ENCODE measurements at regions not wholly inside any gene's neighbourhood (a gene's known extent, or its start where the extent isn't known, plus 50 kb on each side); places are given as distances from the start of the nearest gene placed in this dataset.
"Not testable (repeated sequence)": the region's sequence is repeated elsewhere in the genome, so short reads cannot be mapped to it uniquely, and the experiment has no call there.

GRCh38 chr19:30694156-30694755 is 322.1 kb downstream of the ZNF536 start:
- DNase-seq: no peak

GRCh38 chr19:30692879-30693503 is 320.8 kb downstream of the ZNF536 start:
- no peak for DNase-seq

- no peak for DNase-seq
Measured at GRCh38 chr19:30692181-30692811, 320.1 kb downstream of the ZNF536 start.

GRCh38 chr19:30691819-30692166 is 319.6 kb downstream of the ZNF536 start:
- DNase-seq: no peak

GRCh38 chr19:30690935-30691818 is 319.0 kb downstream of the ZNF536 start:
- DNase-seq: no peak

- DNase-seq: no peak
Measured at GRCh38 chr19:30690525-30690924, 318.3 kb downstream of the ZNF536 start.

GRCh38 chr19:30689474-30689873 is 317.3 kb downstream of the ZNF536 start:
- no peak for DNase-seq

- DNase-seq: no peak
Measured at GRCh38 chr19:30688696-30689095, 316.5 kb downstream of the ZNF536 start.

GRCh38 chr19:30686826-30687566 is 314.8 kb downstream of the ZNF536 start:
- no peak for DNase-seq

GRCh38 chr19:30686176-30686820 is 314.1 kb downstream of the ZNF536 start:
- DNase-seq: no peak

GRCh38 chr19:30685426-30686000 is 313.3 kb downstream of the ZNF536 start:
- no peak for DNase-seq

- DNase-seq: no peak
Measured at GRCh38 chr19:30684613-30685012, 312.4 kb downstream of the ZNF536 start.

GRCh38 chr19:30682999-30683536 is 310.9 kb downstream of the ZNF536 start:
- peak; percentile 54 to 77 (median 62) for DNase-seq

GRCh38 chr19:30682146-30682998 is 310.2 kb downstream of the ZNF536 start:
- no peak for DNase-seq

- no peak for DNase-seq
Measured at GRCh38 chr19:30681162-30682100, 309.2 kb downstream of the ZNF536 start.

GRCh38 chr19:30680399-30680798 is 308.2 kb downstream of the ZNF536 start:
- not testable (repeated sequence) for DNase-seq

- no peak for DNase-seq
Measured at GRCh38 chr19:30679789-30680188, 307.6 kb downstream of the ZNF536 start.

GRCh38 chr19:30679153-30679702 is 307.0 kb downstream of the ZNF536 start:
- DNase-seq: no peak

- DNase-seq: no peak
Measured at GRCh38 chr19:30678168-30678567, 306.0 kb downstream of the ZNF536 start.
